Nephron progenitor cell (in vitro differentiated cells): ENCODE measurements at regions not wholly inside any gene's neighbourhood (a gene's known extent, or its start where the extent isn't known, plus 50 kb on each side); places are given as distances from the start of the nearest gene placed in this dataset.
"Not testable (repeated sequence)": the region's sequence is repeated elsewhere in the genome, so short reads cannot be mapped to it uniquely, and the experiment has no call there.

Experiments
- DNase-seq: peaks from one replicate; pipeline ENCODE4 v3.0.0; 2021
- H3K27ac Mint-ChIP-seq: 2 replicates; pipeline ENCODE4 v1.8.0; 2021; ENCODE audit warnings: mild to moderate bottlenecking, moderate library complexity, mixed read lengths
- H3K27me3 Mint-ChIP-seq: 2 replicates; pipeline ENCODE4 v1.8.0; 2021; ENCODE audit warnings: mild to moderate bottlenecking, low read depth, mixed read lengths; ENCODE audit not compliant: poor library complexity
- H3K36me3 Mint-ChIP-seq: 2 replicates; pipeline ENCODE4 v1.8.0; 2021; ENCODE audit warnings: low read depth, mixed read lengths
- H3K4me1 Mint-ChIP-seq: 2 replicates; pipeline ENCODE4 v1.8.0; 2021; ENCODE audit warnings: mixed read lengths
- H3K4me3 Mint-ChIP-seq: 2 replicates; pipeline ENCODE4 v1.8.0; 2021; ENCODE audit warnings: mild to moderate bottlenecking, moderate library complexity, mixed read lengths
- H3K9me3 Mint-ChIP-seq: 2 replicates; pipeline ENCODE4 v1.8.0; 2021; ENCODE audit warnings: mild to moderate bottlenecking, moderate library complexity, mixed read lengths
- CTCF ChIP-seq: fragments of 200-600 bp; sonication (generic); IDR thresholded peaks from 2 replicates; pipeline ENCODE4 v1.5.0; 2021; ENCODE audit warnings: antibody characterized with exemption

GRCh38 chr9:31585158-31585557 is 799.3 kb upstream of the ACO1 start:
- H3K27ac Mint-ChIP-seq, result no peak overlapping the region
- no peaks in the 10 kb centered on the region for H3K36me3 Mint-ChIP-seq
- DNase-seq, result no peak
- TF ChIP-seq CTCF, result no peak
- H3K27me3 Mint-ChIP-seq, result peaks cover 3% of the 10 kb centered on the region
- no peak overlapping the region for H3K4me3 Mint-ChIP-seq
- H3K4me1 Mint-ChIP-seq, result peaks cover 24% of the 10 kb centered on the region
- no peaks in the 10 kb centered on the region for H3K9me3 Mint-ChIP-seq

GRCh38 chr9:31587146-31587545 is 797.3 kb upstream of the ACO1 start:
- Mint-ChIP-seq H3K4me1 (peaks cover 9% of the 10 kb centered on the region), H3K27ac (peak overlapping the region; percentile 40), H3K4me3 (no peak overlapping the region)

GRCh38 chr9:31588006-31588405 is 796.4 kb upstream of the ACO1 start:
- peaks cover 9% of the 10 kb centered on the region for H3K4me1 Mint-ChIP-seq
- no peak overlapping the region for H3K4me3 Mint-ChIP-seq

More at GRCh38 chr9:31587146-31587545, 797.3 kb upstream of the ACO1 start:
- Mint-ChIP-seq H3K9me3 (no peaks in the 10 kb centered on the region), H3K36me3 (no peaks in the 10 kb centered on the region), H3K27me3 (peaks cover 3% of the 10 kb centered on the region)
- no peak for TF ChIP-seq CTCF
- no peak for DNase-seq

GRCh38 chr9:31588756-31589155 is 795.7 kb upstream of the ACO1 start:
- Mint-ChIP-seq H3K36me3 (no peaks in the 10 kb centered on the region), H3K9me3 (no peaks in the 10 kb centered on the region), H3K4me3 (no peak overlapping the region), H3K27me3 (peaks cover 3% of the 10 kb centered on the region), H3K4me1 (peaks cover 9% of the 10 kb centered on the region), H3K27ac (no peak overlapping the region)
- no peak for TF ChIP-seq CTCF
- no peak for DNase-seq

More at GRCh38 chr9:31588006-31588405, 796.4 kb upstream of the ACO1 start:
- no peak for DNase-seq
- H3K36me3 Mint-ChIP-seq, result no peaks in the 10 kb centered on the region
- no peak for TF ChIP-seq CTCF
- H3K27ac Mint-ChIP-seq, result no peak overlapping the region
- peaks cover 3% of the 10 kb centered on the region for H3K27me3 Mint-ChIP-seq
- no peaks in the 10 kb centered on the region for H3K9me3 Mint-ChIP-seq

- no peak for TF ChIP-seq CTCF
- Mint-ChIP-seq H3K27ac (no peak overlapping the region), H3K27me3 (peaks cover 3% of the 10 kb centered on the region), H3K4me1 (peaks cover 9% of the 10 kb centered on the region), H3K4me3 (no peak overlapping the region), H3K9me3 (no peaks in the 10 kb centered on the region), H3K36me3 (no peaks in the 10 kb centered on the region)
- DNase-seq, result no peak
Observed at GRCh38 chr9:31590091-31590490, 794.4 kb upstream of the ACO1 start.

GRCh38 chr9:31597086-31597485 is 787.4 kb upstream of the ACO1 start:
- H3K4me3 Mint-ChIP-seq, H3K36me3 Mint-ChIP-seq, H3K27ac Mint-ChIP-seq: not testable (repeated sequence)

More at GRCh38 chr9:31597086-31597485, 787.4 kb upstream of the ACO1 start:
- DNase-seq, H3K4me1 Mint-ChIP-seq, H3K9me3 Mint-ChIP-seq, H3K27me3 Mint-ChIP-seq: not testable (repeated sequence)
